Activated gamma-delta T cell (primary cell): ENCODE measurements at regions not wholly inside any gene's neighbourhood (a gene's known extent, or its start where the extent isn't known, plus 50 kb on each side); places are given as distances from the start of the nearest gene placed in this dataset.

Experiments
- DNase-seq: peaks from one replicate; lab custom pipeline; 2025; lab: John Stamatoyannopoulos, UW

DNA sequence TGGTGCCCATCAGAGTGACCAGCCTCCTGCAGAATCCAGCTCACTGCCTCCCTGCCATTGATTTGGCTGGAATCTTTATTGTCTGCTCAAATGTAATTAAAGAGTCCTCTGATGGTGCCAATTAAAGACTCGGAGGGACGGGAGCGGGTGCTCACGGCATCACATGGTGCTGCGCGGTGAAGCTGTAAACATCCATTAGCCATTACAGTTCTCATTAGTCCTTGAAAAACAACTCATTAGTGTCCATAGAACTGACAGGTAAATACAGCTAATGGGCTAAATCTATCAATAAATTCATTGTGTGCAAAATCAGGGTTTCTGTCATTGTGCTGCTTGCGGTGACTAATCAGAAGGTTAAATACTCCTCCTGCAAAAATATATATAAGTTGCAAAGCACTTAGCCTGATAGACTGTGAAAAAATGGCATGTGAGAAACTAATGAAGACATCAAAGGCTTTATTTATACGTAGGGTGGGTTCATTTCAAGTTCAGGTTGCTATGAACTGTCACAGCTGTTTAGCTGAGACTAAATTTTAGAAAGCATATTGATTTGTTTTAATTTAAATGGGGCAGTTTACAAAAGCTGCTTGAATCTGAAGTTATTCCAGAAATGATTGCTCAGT is 289.8 kb upstream of the POU3F1 start:
- no peak for DNase-seq

GRCh38 chr1:38334930-38335592 is 288.5 kb upstream of the POU3F1 start:
- no peak for DNase-seq

GRCh38 chr1:38332649-38333310 is 286.2 kb upstream of the POU3F1 start:
- DNase-seq: no peak

DNA sequence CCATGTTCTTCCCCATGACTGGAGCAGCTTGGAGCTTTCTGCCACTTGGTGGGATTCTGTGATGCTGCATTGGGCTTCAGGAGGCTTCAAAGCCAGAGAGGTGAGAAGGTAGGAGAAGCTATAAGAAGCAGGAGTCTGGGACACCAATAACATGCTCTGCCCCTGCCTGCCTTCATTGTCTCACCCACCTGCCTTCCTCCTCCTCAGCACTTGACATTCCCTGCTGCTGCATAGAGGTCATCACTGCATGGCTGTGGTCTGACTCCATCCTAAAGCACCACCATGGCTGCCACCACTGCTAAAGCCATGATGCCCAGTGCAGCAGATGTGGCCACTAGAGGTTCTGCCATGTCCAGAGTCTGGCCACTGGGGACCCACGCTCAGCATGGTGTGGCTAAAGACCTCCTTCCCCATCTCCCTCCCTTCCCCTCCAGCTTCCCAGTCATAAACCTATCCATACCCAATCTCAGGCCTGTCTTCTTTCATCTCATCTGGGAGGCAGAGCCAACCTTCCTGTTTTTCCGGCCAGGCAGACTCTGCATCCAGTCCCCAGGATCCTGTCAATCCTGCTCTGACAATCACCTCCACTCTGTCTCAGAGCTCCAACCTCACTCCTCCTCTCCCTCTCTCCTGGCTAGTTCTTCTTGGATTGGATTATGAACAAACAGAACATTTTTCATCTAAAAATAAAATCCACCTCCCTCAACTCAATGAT is 285.1 kb upstream of the POU3F1 start:
- no peak for DNase-seq

GRCh38 chr1:38330799-38331198 is 284.2 kb upstream of the POU3F1 start:
- DNase-seq: no peak

- no peak for DNase-seq
Observed at GRCh38 chr1:38329644-38330043, 283.1 kb upstream of the POU3F1 start.

DNA sequence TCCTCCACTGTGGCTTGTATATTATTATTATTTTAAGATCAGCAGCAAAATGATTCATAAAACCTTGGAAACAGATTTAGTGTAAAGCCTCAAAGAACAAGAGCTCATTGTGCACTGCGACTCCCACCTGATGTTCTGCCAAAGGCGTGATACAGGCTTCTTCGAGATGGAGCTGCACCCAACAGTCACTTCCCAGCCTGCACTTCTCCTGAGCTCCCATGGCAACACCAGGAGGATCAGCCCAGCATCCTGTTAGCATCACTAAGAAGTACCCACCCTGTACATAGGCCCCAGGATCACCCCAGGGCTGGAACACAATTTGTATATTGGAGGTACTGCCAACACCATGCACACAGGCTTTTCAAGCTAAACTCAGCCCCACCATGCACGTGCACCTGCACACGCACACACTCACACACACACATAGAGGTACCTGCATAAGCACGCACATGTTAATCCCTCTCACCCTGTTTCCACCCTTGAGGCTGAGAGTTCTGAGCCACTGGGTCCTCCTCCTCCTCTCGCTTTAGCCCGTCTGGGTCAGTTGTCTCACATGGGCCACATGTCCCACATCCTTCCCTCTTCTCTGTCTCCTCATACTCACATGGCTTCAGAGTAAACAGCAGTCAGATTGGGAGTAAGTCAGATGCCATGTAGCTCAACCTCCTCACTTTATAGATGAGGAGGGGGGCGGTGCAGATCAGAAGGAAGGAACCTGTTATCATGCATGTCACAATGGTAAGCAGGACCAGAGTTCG is 281.9 kb upstream of the POU3F1 start:
- DNase-seq: no peak

DNA sequence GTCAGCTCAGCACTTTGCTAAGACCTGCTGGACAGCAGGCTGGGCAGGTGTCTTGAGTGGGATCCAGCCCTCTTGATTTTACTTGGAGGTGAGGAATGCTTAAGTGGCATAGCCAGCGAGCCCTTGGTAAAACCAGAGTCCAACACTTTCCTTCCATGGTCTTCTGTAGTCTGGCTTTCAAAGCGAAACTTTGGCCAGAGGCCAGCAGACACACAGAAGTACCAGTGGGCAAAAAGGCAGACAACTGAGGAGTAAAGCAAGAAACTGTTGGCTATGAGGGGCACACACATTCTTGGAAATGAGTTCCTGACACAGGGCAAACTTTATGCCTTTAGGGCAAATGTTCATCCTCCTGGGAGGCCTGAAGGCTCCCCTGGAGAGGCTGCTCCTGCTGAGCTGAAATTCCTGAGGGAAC is 281.0 kb upstream of the POU3F1 start:
- DNase-seq: no peak

- DNase-seq: no peak
Observed at GRCh38 chr1:38326856-38327255, 280.3 kb upstream of the POU3F1 start.

GRCh38 chr1:38326135-38326534 is 279.5 kb upstream of the POU3F1 start:
- no peak for DNase-seq

DNA sequence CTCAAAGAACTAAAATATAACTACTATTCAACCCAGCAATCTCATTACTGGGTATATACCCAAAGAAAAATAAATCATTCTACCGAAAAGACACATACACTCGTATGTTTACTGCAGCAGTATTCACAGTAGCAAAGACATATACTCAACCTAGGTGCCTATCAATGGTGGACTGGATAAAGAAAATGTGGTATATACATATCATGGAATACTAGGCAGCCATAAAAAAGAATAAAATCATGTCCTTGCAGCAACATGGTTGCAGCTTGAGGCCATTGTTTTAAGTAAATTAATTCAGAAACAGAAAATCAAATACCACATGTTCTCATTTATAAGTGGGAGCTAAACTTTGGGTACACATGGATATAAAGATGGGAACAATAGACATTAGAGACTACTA is 266.2 kb upstream of the POU3F1 start:
- DNase-seq: no peak

DNA sequence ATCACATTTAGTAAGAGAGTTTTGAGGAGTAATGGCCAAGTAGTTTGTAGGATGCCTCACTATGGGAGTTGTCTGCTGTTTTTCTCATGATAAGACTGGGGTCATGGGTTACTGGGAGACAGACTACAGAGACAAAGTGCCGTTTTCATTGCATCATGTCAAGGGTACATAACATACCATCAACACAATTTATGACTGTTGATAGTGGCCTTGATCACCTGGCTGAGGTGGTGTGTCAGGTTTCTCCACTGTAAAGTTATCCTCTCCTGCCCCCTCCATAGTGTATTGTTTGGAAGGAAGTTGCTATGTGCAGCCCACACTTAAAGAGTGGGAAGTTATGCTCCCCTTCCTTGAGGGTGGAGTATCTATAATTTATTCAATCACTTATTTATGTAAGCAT is 263.5 kb upstream of the POU3F1 start:
- no peak for DNase-seq

DNA sequence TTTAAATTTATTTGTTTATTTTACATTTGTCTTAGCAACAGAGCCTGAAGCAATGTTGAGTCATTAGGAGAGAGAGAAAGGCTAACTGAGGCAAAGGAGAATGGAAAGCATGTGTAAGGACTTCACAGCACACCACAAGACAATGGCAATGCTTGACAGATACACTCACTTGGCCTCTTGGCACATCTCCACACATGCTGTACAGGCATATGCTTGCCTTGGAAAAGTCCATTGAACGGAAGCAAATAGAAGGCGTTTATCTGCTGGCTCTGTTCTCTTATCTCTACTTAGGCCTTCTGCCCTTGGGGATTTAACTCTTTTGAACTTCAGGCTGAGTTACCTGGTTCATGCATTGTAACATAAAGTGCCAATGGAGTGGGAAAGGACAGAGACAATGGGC is 262.2 kb upstream of the POU3F1 start:
- DNase-seq: no peak

- DNase-seq: no peak
Observed at GRCh38 chr1:38305666-38306065, 259.1 kb upstream of the POU3F1 start.

GRCh38 chr1:38303843-38304242 is 257.2 kb upstream of the POU3F1 start:
- DNase-seq: no peak

DNA sequence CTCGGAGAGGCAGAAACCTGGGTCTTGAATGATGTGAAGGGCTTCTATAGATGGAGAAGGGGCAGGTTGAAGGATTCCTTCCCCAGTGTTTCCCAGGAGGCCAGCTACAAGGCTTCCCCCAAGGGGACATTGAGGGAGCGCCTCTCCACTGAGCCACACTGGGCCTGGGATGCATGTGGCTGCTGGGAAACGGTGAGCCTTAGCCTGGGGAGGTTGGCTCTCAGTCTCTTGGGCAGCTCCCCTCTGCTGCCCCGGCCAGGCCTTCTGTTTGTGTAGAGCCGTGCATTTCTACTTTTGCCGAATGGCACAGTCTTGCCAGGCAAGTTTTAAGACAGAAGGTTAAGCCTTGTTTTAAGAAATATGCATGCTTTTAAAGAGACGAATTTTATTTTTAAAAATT is 254.4 kb upstream of the POU3F1 start:
- DNase-seq: no peak

DNA sequence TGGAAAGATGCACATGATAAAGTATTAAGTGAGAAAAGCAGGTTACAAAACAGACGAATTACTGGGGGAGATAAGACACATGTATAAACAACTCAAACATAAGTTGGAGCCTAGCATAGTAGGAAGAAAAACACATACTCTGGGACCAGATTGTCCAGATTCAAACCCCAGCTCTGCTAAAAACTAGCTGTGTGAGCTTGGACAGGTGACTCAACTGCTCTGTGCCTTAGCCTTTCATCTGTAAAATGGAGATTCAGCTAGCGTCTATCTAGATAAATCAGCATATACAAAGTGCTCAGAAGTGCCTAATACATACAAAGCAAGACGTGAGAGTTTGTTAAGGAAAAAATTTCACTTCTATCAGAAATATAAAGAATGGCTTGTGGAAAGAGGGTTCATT is 254.0 kb upstream of the POU3F1 start:
- no peak for DNase-seq

DNA sequence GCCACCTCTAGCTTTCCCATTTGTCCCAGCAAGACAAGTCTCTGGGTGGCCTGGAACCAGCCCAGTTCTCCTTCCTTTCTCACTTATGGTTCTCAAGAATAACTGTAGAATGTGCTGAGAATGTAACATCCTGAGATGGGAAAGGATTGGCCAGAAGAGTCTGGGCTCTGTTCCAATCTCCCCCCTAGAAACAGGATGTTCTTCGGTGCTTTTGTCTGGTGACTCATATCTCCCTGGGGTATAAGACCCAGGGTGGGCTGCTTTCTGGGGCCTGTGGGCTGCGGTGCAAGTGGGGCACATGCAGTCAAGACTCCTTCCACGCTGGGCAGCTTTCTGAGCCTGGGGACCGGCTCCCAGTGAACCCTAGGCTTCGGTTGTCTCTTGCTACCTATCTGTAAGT is 251.2 kb upstream of the POU3F1 start:
- DNase-seq: no peak

- no peak for DNase-seq
Observed at GRCh38 chr1:38297246-38297645, 250.7 kb upstream of the POU3F1 start.

DNA sequence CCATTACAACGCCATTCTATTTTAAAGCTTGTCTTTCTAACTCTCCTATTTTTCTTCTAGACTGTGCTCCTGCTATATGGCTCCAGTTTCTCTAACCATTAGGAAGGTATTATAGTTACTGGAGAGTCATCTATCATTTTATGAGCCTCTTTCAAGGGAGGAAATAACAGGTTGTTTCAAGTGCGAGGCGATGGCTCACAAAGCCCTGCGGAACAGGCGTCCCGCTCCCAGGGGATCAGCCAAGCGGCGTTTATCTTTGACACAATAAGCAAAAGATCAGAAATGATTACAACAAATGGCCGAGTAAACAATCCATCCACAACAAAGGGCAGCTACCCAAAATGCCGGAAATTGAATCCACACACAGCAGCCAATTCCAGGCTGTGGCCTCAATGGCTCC is 249.5 kb upstream of the POU3F1 start:
- no peak for DNase-seq

GRCh38 chr1:38293567-38293966 is 247.0 kb upstream of the POU3F1 start:
- no peak for DNase-seq

DNA sequence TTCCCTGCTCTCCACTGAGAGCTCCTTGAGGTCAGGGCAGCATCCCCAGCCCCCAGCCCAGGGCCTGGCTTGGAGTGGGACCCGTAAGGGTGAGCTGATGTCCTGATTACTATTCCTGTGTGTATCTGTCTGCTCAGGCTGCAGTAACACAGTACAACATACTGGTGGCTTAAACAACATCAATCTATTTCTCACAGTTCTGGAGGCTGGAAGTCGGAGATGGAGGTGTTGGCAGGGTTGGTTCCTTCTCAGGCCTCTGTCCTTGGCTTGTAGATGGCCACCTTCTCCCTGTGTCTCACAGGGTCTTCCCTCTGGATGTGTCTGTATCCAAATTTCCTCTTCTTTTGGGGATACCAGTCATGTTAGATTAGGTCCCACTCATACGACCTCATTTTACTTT is 246.4 kb upstream of the POU3F1 start:
- DNase-seq: no peak
